HG03439 (cell line): ENCODE measurements at regions not wholly inside any gene's neighbourhood (a gene's known extent, or its start where the extent isn't known, plus 50 kb on each side); places are given as distances from the start of the nearest gene placed in this dataset.
A peak's percentile ranks its signal among the peaks of the same experiment; 100 is the strongest.

Experiments
- ATAC-seq: cut with Tn5 transposase; IDR thresholded peaks from one replicate; pipeline ENCODE4 v1.9.1; 2021; ENCODE audit warnings: mild to moderate bottlenecking, moderate library complexity; ENCODE audit not compliant: unreplicated experiment

GRCh38 chr4:36492590-36492989, 211.2 kb downstream of the DTHD1 start:
- ATAC-seq: no peak

- no peak for ATAC-seq
Measured at GRCh38 chr4:36493251-36493650, 211.8 kb downstream of the DTHD1 start.

- no peak for ATAC-seq
Measured at GRCh38 chr4:36494016-36494415, 212.6 kb downstream of the DTHD1 start.

- ATAC-seq: no peak
Measured at GRCh38 chr4:36494747-36495146, 213.3 kb downstream of the DTHD1 start.

- no peak for ATAC-seq
Measured at GRCh38 chr4:36502350-36502749, 220.9 kb downstream of the DTHD1 start.

GRCh38 chr4:36508394-36508793, 227.0 kb downstream of the DTHD1 start:
- no peak for ATAC-seq

GRCh38 chr4:36509845-36510244, 228.4 kb downstream of the DTHD1 start:
- no peak for ATAC-seq

- no peak for ATAC-seq
Measured at GRCh38 chr4:36511785-36512184, 230.4 kb downstream of the DTHD1 start.

- no peak for ATAC-seq
Measured at GRCh38 chr4:36516522-36517095, 235.2 kb downstream of the DTHD1 start.

- ATAC-seq: no peak
Measured at GRCh38 chr4:36523182-36523581, 241.8 kb downstream of the DTHD1 start.

GRCh38 chr4:36532670-36533379, 251.4 kb downstream of the DTHD1 start:
- ATAC-seq: no peak

GRCh38 chr4:36533944-36534343, 252.5 kb downstream of the DTHD1 start:
- no peak for ATAC-seq

GRCh38 chr4:36547383-36547782, 266.0 kb downstream of the DTHD1 start:
- ATAC-seq: no peak

GRCh38 chr4:36549252-36549651, 267.8 kb downstream of the DTHD1 start:
- no peak for ATAC-seq

- ATAC-seq: no peak
Measured at GRCh38 chr4:36549992-36550391, 268.6 kb downstream of the DTHD1 start.

- peak; percentile 93 for ATAC-seq
Measured at GRCh38 chr4:36551697-36552214, 270.3 kb downstream of the DTHD1 start.

GRCh38 chr4:36553029-36553428, 271.6 kb downstream of the DTHD1 start:
- no peak for ATAC-seq

- ATAC-seq: no peak
Measured at GRCh38 chr4:36553453-36553852, 272.0 kb downstream of the DTHD1 start.

GRCh38 chr4:36556984-36557383, 275.6 kb downstream of the DTHD1 start:
- no peak for ATAC-seq

- no peak for ATAC-seq
Measured at GRCh38 chr4:36568575-36568974, 287.2 kb downstream of the DTHD1 start.

- ATAC-seq: no peak
Measured at GRCh38 chr4:36573441-36573840, 292.0 kb downstream of the DTHD1 start.

- no peak for ATAC-seq
Measured at GRCh38 chr4:36574816-36575215, 293.4 kb downstream of the DTHD1 start.

GRCh38 chr4:36582198-36582597, 300.8 kb downstream of the DTHD1 start:
- ATAC-seq: no peak
